ENCODE measurements at regions not wholly inside any gene's neighbourhood (a gene's known extent, or its start where the extent isn't known, plus 50 kb on each side); places are given as distances from the start of the nearest gene placed in this dataset.

- DNase-seq (ENCODE audit: low read depth) = peak; percentile 49
- TF ChIP-seq CTCF (IDR thresholded peaks at IDR 0.05; ENCODE audit: insufficient read depth, low read length, severe bottlenecking) = no peak
- Histone ChIP-seq H3K36me3 (ENCODE audit: control insufficient read depth, insufficient read depth, low read length) (no peaks in the 10 kb centered on the region), H3K4me3 (ENCODE audit: low read depth, low read length) (no peak overlapping the region), H3K27me3 (ENCODE audit: control insufficient read depth, insufficient read depth, low read length) (no peaks in the 10 kb centered on the region)
- no peak for FAIRE-seq
Measured at GRCh38 chr5:107184066-107184465, 486.7 kb downstream of the EFNA5 start.

- H3K36me3 ChIP-seq (ENCODE audit: control insufficient read depth, insufficient read depth, low read length) = no peaks in the 10 kb centered on the region
- H3K27me3 ChIP-seq (ENCODE audit: control insufficient read depth, insufficient read depth, low read length) = no peaks in the 10 kb centered on the region
- DNase-seq (ENCODE audit: low read depth) = no peak
- FAIRE-seq = no peak
- no peak for TF ChIP-seq CTCF (IDR thresholded peaks at IDR 0.05; ENCODE audit: insufficient read depth, low read length, severe bottlenecking)
- H3K4me3 ChIP-seq (ENCODE audit: low read depth, low read length) = no peak overlapping the region
Measured at GRCh38 chr5:107170620-107171019, 500.1 kb downstream of the EFNA5 start.

GRCh38 chr5:107169867-107170266 lies 500.9 kb downstream of the EFNA5 start:
- no peak for DNase-seq (ENCODE audit: low read depth)
- no peak for FAIRE-seq
- Histone ChIP-seq H3K36me3 (ENCODE audit: control insufficient read depth, insufficient read depth, low read length) (no peaks in the 10 kb centered on the region), H3K4me3 (ENCODE audit: low read depth, low read length) (no peak overlapping the region), H3K27me3 (ENCODE audit: control insufficient read depth, insufficient read depth, low read length) (no peaks in the 10 kb centered on the region)
- no peak for TF ChIP-seq CTCF (IDR thresholded peaks at IDR 0.05; ENCODE audit: insufficient read depth, low read length, severe bottlenecking)

GRCh38 chr5:107168848-107169752 lies 501.6 kb downstream of the EFNA5 start:
- no peak for TF ChIP-seq CTCF (IDR thresholded peaks at IDR 0.05; ENCODE audit: insufficient read depth, low read length, severe bottlenecking)
- DNase-seq (ENCODE audit: low read depth) (no peak), FAIRE-seq (no peak)
- Histone ChIP-seq H3K4me3 (ENCODE audit: low read depth, low read length) (no peak overlapping the region), H3K36me3 (ENCODE audit: control insufficient read depth, insufficient read depth, low read length) (no peaks in the 10 kb centered on the region), H3K27me3 (ENCODE audit: control insufficient read depth, insufficient read depth, low read length) (no peaks in the 10 kb centered on the region)

- no peaks in the 10 kb centered on the region for H3K36me3 ChIP-seq (ENCODE audit: control insufficient read depth, insufficient read depth, low read length)
- no peak for TF ChIP-seq CTCF (IDR thresholded peaks at IDR 0.05; ENCODE audit: insufficient read depth, low read length, severe bottlenecking)
- DNase-seq (ENCODE audit: low read depth) (no peak), FAIRE-seq (no peak)
- no peak overlapping the region for H3K4me3 ChIP-seq (ENCODE audit: low read depth, low read length)
- H3K27me3 ChIP-seq (ENCODE audit: control insufficient read depth, insufficient read depth, low read length) = no peaks in the 10 kb centered on the region
Measured at GRCh38 chr5:107168086-107168485, 502.7 kb downstream of the EFNA5 start.
